Fibroblast of lung (primary cell): ENCODE measurements at regions not wholly inside any gene's neighbourhood (a gene's known extent, or its start where the extent isn't known, plus 50 kb on each side); places are given as distances from the start of the nearest gene placed in this dataset.

Experiments
- DNase-seq, 2 donors: peaks; one replicate each; pipeline versions ENCODE4 v3.0.0 to v3.0.0-alpha.2; 2010; ENCODE audit warnings: low read depth in 2 of 2
- H2AFZ ChIP-seq: 2 replicates; pipeline ENCODE4 v1.5.1; 2012; ENCODE audit warnings: low read length, control low read depth, inconsistent platforms
- H3K27ac ChIP-seq: 2 replicates; pipeline ENCODE4 v1.5.1; 2011; ENCODE audit warnings: low read length, control low read depth; ENCODE audit not compliant: insufficient read depth
- H3K27me3 ChIP-seq: 2 replicates; pipeline ENCODE4 v1.5.1; 2011; ENCODE audit warnings: mild to moderate bottlenecking, low read length; ENCODE audit not compliant: control insufficient read depth, insufficient read depth
- H3K36me3 ChIP-seq: 2 replicates; pipeline ENCODE4 v1.5.1; 2011; ENCODE audit warnings: low read length; ENCODE audit not compliant: control insufficient read depth, insufficient read depth
- H3K4me1 ChIP-seq: 2 replicates; pipeline ENCODE4 v1.5.1; 2011; ENCODE audit warnings: low read length; ENCODE audit not compliant: control insufficient read depth, insufficient read depth; ENCODE audit errors: extremely low read depth
- H3K4me2 ChIP-seq: 2 replicates; pipeline ENCODE4 v1.5.1; 2011; ENCODE audit warnings: low read length, control low read depth; ENCODE audit not compliant: insufficient read depth; ENCODE audit errors: extremely low read depth
- H3K4me3 ChIP-seq, 4 experiments: fragments of 200-600 bp in 1 of 4; sonication (generic) in 1 of 4; replicated peaks in 1 of 4; 2 replicates each; pipeline ENCODE4 v1.5.1; 2011 to 2016; ENCODE audit warnings: low read length in 4 of 4, low read depth in 3 of 4, mild to moderate bottlenecking in 3 of 4, control low read depth in 2 of 4, inconsistent platforms in 1 of 4, mixed read lengths in 1 of 4; ENCODE audit not compliant: insufficient read depth in 1 of 4; ENCODE audit errors: control extremely low read depth in 1 of 4
- H3K79me2 ChIP-seq: 2 replicates; pipeline ENCODE4 v1.5.1; 2012; ENCODE audit warnings: mild to moderate bottlenecking, low read length, inconsistent platforms; ENCODE audit not compliant: control insufficient read depth, insufficient read depth
- H3K9ac ChIP-seq: 2 replicates; pipeline ENCODE4 v1.5.1; 2011; ENCODE audit warnings: mild to moderate bottlenecking, low read length, control low read depth; ENCODE audit not compliant: insufficient read depth
- H3K9me3 ChIP-seq: 2 replicates; pipeline ENCODE4 v1.5.1; 2012; ENCODE audit warnings: low read depth, low read length; ENCODE audit not compliant: control insufficient read depth, insufficient read depth
- H4K20me1 ChIP-seq: 2 replicates; pipeline ENCODE4 v1.5.1; 2011; ENCODE audit warnings: low read length; ENCODE audit not compliant: control insufficient read depth, insufficient read depth; ENCODE audit errors: extremely low read depth
- CTCF ChIP-seq, 2 donors: IDR thresholded peaks in 1 of 2; conservative IDR thresholded peaks in 1 of 2; 1 replicate in 1 of 2; 2 replicates in 1 of 2; pipeline ENCODE4 v1.5.1; 2011 to 2012; ENCODE audit warnings: low read length in 2 of 2, control low read depth in 1 of 2, inconsistent platforms in 1 of 2, low read depth in 1 of 2, mild to moderate bottlenecking in 1 of 2
- EZH2 ChIP-seq: IDR thresholded peaks from 2 replicates; pipeline ENCODE4 v1.5.1; 2012; ENCODE audit warnings: low read length, control low read depth, mild to moderate bottlenecking; ENCODE audit errors: missing control alignments

GRCh38 chr16:76780556-76780955 is 410.4 kb upstream of the MON1B start:
- Histone ChIP-seq H3K79me2 (no peaks in the 10 kb centered on the region), H3K4me3 (no peak overlapping the region), H3K4me1 (no peaks in the 10 kb centered on the region), H4K20me1 (no peaks in the 10 kb centered on the region), H3K4me2 (no peak overlapping the region), H3K9ac (no peak overlapping the region), H3K9me3 (no peaks in the 10 kb centered on the region), H3K27ac (no peak overlapping the region), H3K36me3 (no peaks in the 10 kb centered on the region), H2AFZ (no peak overlapping the region), H3K27me3 (no peaks in the 10 kb centered on the region)
- peak in 1 of 2 donors; percentile 11 for DNase-seq
- TF ChIP-seq EZH2 (no peak), CTCF (conservative IDR thresholded peaks at IDR 0.05 in 1 of 2, IDR thresholded peaks at IDR 0.05 in 1 of 2; ENCODE audit: low read depth in 1 of 2, low read length in 2 of 2) (no peak)

- H3K4me2 ChIP-seq, result no peak overlapping the region
- H3K4me1 ChIP-seq, result no peaks in the 10 kb centered on the region
- DNase-seq, result no peak
- no peak overlapping the region for H3K4me3 ChIP-seq
- H4K20me1 ChIP-seq, result no peaks in the 10 kb centered on the region
- no peaks in the 10 kb centered on the region for H3K79me2 ChIP-seq
- no peak for TF ChIP-seq CTCF (conservative IDR thresholded peaks at IDR 0.05 in 1 of 2, IDR thresholded peaks at IDR 0.05 in 1 of 2; ENCODE audit: low read depth in 1 of 2, low read length in 2 of 2)
- H3K27me3 ChIP-seq, result no peaks in the 10 kb centered on the region
- H3K27ac ChIP-seq, result no peak overlapping the region
- H2AFZ ChIP-seq, result no peak overlapping the region
- H3K9ac ChIP-seq, result no peak overlapping the region
- H3K36me3 ChIP-seq, result no peaks in the 10 kb centered on the region
- H3K9me3 ChIP-seq, result no peaks in the 10 kb centered on the region
These were observed 406.5 kb upstream of the MON1B start for GRCh38 chr16:76784530-76784929.

- Histone ChIP-seq H3K4me1 (no peaks in the 10 kb centered on the region), H3K79me2 (no peaks in the 10 kb centered on the region), H3K9me3 (no peaks in the 10 kb centered on the region), H3K27ac (no peak overlapping the region), H3K27me3 (no peaks in the 10 kb centered on the region), H3K36me3 (no peaks in the 10 kb centered on the region), H3K4me3 (no peak overlapping the region), H2AFZ (no peak overlapping the region), H3K9ac (no peak overlapping the region), H3K4me2 (no peak overlapping the region), H4K20me1 (no peaks in the 10 kb centered on the region)
- TF ChIP-seq CTCF (conservative IDR thresholded peaks at IDR 0.05 in 1 of 2, IDR thresholded peaks at IDR 0.05 in 1 of 2; ENCODE audit: low read depth in 1 of 2, low read length in 2 of 2), result no peak
- no peak for TF ChIP-seq EZH2
- DNase-seq, result no peak
These were observed 403.6 kb upstream of the MON1B start for GRCh38 chr16:76787394-76787793.
